CD4-positive, alpha-beta T cell treated with Interleukin-2 at 100 ng/mL for 4 hours (primary cell): ENCODE measurements at regions not wholly inside any gene's neighbourhood (a gene's known extent, or its start where the extent isn't known, plus 50 kb on each side); places are given as distances from the start of the nearest gene placed in this dataset.

Source experiments
- DNase-seq: peaks from one replicate; pipeline ENCODE4 v3.0.0-alpha.2; 2020; ENCODE audit warnings: low spot score

GRCh38 chr10:10854725-10855124, 162.9 kb upstream of the CELF2 start:
- no peak for DNase-seq

DNA sequence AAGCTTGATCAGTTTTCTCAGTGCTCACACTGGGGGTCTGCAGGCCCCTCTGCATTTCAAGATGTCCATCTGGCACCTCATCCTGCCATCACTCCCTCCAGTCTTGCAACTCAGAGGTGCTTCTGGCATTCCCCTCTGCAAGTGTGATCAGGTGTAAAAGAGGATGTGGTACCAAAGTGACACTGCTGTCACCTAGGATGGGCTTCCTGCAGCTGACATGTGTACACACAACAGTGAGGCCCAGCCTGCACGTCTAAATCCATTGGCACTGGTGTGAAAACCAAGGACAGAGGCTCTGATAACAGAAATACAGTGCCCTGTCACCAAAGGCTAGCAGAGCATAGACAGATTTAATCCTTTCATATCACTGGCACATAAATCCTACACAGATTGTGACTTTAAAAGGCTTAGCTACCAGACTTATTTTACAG, 162.5 kb upstream of the CELF2 start:
- DNase-seq = no peak

- no peak for DNase-seq
Measured at GRCh38 chr10:10860455-10860976, 157.2 kb upstream of the CELF2 start.

- no peak for DNase-seq
Measured at GRCh38 chr10:10865303-10865702, 152.4 kb upstream of the CELF2 start.

DNA sequence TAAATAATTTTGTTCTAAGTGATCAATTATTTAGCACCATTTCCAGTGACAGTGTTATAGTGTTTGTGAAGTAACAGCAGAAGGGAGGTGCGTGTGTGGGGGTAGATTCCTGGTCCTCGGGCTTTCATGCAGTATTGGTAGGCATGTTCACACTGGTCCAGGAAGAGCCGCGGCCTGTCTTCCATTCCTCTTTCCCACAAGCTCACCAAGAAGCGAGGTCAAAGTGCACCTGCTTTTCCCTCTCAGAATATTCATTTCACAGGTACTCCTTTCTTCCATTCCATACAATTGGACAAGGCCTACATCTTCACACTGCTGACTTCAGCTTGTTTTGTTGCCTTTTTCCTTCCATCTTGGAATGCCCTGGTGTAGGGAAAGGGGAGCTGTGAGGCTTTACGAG, 151.8 kb upstream of the CELF2 start:
- no peak for DNase-seq

- DNase-seq = no peak
Measured at GRCh38 chr10:10869592-10869991, 148.1 kb upstream of the CELF2 start.

DNA sequence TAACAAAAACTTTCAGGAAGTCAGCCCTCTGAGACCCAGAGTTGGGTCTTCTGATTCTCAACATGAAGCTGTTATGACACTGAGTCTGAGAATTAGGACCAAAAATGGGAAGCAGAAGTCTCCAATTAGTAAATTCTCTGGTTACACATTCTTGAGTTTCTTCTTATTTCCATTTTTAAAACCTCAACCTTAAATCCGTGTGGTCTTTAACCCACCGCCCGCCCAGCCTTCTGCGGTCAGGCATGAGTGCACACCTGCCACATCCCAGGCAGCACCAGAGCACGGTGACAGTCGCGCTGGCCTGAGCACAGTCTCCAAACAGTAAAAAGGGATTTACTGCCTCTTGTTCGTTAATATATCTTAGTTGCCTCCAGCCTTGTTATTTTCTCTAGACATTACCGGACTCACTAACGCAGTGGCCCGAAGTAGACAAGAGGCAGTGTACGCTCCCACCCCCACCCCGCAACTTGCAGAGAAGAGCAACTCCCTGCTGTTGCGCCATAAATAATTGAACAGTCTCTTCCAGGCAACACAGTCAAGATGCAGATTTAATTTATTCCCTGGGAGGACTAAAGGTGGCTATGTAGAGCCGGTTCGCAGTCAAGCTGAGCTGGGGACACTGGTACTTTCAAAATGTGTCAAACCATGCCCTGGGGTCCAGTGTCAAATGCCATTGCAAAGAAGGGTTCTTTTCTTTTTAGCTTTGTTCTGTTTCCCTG, 147.0 kb upstream of the CELF2 start:
- DNase-seq = no peak

GRCh38 chr10:10871352-10871751, 146.3 kb upstream of the CELF2 start:
- no peak for DNase-seq

- DNase-seq = no peak
Measured at GRCh38 chr10:10872035-10872673, 145.5 kb upstream of the CELF2 start.

- DNase-seq = no peak
Measured at GRCh38 chr10:10872764-10873163, 144.9 kb upstream of the CELF2 start.

DNA sequence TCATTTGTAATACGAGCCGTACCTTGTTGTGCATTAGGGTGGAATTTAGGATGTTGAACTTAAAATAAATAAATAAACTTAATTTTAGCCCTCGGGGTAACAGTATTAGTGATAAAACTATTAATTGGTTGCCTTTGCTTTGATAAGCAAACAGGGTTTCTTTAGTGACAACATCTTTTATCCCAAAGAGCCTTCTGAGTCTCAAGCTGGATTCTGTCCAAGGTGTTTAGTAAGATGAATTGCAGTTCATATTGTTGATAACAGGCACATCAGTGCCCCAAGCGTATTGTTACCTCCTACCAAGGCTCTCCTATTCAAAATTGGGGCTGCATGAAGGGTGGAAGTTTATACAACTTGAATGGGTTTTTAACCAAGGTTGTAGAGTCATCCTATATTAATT, 144.4 kb upstream of the CELF2 start:
- no peak for DNase-seq

DNA sequence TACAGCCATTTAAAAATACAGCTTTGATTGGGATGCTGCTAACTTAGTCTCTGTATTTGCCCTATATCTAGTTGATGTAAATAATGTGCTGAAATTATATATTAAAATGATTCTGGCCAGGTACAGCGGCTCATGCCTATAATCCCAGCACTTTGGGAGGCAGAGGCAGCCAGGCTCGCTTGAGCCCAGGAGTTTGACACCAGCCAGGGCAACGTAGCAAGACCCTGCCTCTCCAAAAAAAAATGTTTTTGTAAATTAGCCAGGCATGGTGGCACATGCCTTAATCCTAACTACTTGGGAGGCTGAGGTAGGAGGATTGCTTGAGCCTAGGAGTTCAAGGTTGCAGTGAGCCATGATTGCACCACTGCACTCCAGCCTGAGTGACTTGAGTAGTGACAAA, 143.8 kb upstream of the CELF2 start:
- DNase-seq = no peak

DNA sequence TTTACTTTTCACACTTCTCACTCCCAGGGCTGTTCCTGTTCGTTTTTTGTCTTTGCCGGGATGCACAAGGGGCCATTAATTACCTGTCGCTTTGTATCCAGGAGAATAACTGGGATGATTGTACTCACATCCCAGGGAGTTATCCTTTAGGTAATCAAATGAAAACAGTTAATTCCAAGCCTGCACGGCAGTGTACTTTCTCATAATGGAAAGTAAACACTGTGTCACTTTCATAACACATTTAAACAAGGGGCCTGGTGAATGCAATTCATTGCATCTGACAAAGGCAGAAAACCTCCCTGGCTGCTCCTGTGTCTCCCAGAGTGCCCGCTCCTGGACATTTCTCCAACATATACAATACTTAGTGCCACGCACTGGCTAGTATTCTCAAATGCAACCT, 138.7 kb upstream of the CELF2 start:
- DNase-seq = no peak

DNA sequence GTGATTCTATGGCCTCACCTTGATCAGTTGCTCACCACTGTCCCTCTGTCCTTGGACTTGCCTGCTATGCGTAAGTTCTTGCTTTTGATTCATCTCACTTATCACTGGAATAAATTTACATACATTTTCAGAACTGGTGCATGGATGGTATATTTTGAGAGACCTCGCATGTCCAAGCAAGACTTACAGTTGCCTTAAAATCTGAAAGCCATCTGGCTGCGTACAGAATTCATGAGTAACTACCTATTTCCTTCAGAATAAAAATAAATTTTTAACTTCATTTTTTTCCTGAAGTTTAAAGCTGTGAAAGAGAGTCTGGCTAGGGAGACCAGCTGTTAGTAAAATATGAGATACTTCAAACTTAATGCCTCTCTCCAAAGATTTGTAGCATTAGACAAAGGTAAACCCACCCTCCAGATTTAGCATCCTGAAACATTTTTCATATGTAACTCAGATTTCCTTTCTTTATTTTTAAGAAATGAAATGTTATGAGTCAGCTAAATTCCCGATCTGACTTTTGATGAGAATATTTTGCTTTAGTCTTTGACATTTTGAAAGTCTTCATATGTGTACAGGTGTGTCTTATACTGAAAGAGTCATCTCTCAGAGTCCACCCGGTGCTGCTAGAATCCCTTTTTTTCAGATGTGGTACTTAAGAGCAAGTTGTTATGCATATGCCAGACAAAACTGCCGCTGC, 136.4 kb upstream of the CELF2 start:
- DNase-seq = no peak

- no peak for DNase-seq
Measured at GRCh38 chr10:10883737-10884136, 133.9 kb upstream of the CELF2 start.

DNA sequence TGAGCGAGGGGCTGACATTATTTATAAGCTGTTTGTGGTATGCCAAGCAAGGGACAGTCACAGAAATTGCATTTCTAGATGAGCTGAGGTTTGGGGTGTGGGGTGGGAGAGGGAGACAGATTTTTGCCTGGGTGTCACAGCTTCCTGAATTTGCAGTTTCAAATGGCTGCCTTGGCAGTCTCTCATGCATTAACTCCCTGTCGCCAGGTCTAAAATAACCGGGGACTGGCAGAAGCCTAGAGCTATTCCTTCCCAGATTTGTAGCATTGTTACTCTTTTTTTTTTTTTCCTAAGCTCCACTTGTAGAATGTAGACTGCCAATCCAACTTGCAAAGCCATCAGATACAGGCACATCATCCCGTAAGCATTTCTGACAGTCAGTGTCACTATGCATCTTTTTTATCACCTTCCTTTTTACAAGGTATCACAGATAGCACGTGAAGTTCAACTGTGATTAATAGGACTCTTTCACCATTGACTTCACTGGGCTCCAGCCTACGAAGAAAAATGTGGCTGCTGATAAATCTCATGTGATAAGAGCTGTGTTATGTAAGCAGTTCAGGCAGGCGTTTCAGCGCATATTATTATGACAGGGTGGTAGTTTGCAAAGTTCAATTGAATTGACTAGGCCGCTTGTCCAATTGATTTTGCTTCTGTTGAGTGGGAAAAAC, 130.7 kb upstream of the CELF2 start:
- DNase-seq = no peak

DNA sequence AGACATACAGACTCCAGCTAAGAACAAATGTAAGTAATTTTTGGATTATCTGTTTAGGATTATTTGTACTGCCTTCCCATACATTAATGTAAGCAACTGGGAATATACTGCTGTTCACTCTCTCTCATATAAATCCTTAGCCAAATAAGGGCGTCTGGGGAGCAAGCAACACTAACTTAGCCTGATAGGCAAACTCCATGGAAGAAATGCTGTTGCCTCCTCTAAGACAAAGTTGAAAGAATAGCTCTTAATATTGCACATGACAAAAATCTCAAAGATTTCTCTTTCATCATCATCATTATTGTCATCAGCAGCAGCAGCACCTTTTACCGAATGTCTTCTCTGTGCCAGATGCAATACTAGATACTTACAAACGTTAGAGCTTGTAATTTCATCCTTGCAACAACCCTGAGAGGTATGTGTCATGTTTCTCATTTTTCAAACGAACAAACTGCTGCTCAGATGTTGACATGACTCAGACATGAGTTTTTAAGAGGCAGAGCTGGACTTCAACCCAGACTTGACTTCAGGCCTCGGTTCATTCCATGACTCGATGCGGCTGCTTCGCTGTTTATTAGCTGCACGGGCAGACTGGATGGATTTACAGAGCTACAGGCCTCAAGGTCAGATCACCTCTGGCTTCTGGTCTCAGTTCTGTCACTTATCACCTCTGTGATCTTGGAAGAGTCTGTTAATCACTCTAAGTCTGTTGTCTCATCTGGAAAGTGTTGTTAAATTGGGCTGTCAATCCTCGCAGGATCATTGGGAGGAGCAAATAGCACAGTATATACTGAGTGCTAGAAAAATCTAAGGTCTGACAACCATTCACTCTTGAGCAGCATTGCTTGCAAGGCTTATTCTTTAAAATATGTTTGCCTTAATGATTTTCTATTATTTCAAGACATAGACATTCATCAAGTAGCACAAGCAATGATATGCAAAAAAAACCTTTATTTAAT, 126.3 kb upstream of the CELF2 start:
- no peak for DNase-seq

GRCh38 chr10:10892290-10892875, 125.3 kb upstream of the CELF2 start:
- DNase-seq = no peak

- no peak for DNase-seq
Measured at GRCh38 chr10:10897400-10897799, 120.3 kb upstream of the CELF2 start.

- no peak for DNase-seq
Measured at GRCh38 chr10:10901906-10902305, 115.8 kb upstream of the CELF2 start.

DNA sequence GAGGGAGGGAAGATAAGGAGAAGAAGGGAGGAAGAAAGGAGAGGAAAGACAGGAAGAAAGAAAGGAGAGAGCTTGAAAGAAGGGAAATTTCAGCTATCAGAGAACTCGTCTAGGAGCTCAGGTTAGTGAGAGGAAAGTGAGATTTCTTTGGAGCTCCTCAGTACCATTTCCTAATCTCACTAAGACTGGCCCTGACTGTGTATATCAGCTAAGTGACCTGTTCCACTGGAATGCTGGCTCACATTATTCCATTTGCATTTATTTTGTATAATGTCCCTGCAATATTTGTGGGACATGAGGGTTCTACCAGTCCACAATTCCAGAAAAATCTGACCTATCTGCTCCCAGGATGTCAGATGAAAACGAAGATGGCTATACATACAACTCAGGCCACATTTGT, 114.7 kb upstream of the CELF2 start:
- DNase-seq = no peak
